ENCODE measurements at regions not wholly inside any gene's neighbourhood (a gene's known extent, or its start where the extent isn't known, plus 50 kb on each side); places are given as distances from the start of the nearest gene placed in this dataset.

DNA sequence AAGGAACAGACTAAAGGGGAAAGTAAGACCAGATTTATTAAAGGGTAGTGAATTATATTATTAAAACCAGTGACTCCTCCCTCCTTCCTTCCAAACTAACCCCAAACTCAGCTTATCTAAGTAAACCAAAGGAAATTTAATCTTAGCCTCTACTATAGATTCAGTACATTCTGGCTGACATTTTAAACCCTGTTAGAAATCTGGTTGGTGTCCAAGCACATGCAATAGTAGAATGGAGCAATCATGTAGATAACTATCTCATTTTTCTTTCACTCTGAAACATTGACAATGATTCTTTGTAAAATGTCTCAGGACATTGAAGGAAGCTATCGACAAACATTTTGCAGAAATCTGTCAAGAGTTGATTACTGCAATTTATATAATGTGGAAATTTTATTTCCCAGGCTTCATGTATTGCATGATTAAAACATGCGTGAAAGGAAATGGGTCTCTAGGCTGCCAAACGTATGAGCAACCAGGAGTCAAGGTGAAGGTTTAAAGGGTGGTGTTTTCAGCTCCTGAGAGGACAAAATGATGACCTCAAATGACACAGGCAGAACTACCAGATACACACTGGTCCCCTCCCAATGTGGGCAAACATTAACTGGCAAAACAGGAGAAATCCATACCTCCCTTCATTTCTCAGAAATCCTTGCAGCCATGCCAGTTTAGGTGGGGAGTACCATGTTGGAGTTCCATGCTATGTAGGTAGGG, 58.2 kb upstream of the RBM47 start:
- TF ChIP-seq POLR2A (IDR thresholded peaks at IDR 0.05) = no peak
- TF ChIP-seq, protein P1, sequence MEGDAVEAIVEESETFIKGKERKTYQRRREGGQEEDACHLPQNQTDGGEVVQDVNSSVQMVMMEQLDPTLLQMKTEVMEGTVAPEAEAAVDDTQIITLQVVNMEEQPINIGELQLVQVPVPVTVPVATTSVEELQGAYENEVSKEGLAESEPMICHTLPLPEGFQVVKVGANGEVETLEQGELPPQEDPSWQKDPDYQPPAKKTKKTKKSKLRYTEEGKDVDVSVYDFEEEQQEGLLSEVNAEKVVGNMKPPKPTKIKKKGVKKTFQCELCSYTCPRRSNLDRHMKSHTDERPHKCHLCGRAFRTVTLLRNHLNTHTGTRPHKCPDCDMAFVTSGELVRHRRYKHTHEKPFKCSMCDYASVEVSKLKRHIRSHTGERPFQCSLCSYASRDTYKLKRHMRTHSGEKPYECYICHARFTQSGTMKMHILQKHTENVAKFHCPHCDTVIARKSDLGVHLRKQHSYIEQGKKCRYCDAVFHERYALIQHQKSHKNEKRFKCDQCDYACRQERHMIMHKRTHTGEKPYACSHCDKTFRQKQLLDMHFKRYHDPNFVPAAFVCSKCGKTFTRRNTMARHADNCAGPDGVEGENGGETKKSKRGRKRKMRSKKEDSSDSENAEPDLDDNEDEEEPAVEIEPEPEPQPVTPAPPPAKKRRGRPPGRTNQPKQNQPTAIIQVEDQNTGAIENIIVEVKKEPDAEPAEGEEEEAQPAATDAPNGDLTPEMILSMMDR (IDR thresholded peaks at IDR 0.05) = no peak
